ENCODE measurements at regions not wholly inside any gene's neighbourhood (a gene's known extent, or its start where the extent isn't known, plus 50 kb on each side); places are given as distances from the start of the nearest gene placed in this dataset.

- no peak for TF ChIP-seq TAF1 (IDR thresholded peaks at IDR 0.05; ENCODE audit: low read depth, low read length)
- TF ChIP-seq POLR2AphosphoS5 (IDR thresholded peaks at IDR 0.05; ENCODE audit: low read depth, low read length), result no peak
- TF ChIP-seq POLR2A (IDR thresholded peaks at IDR 0.05; ENCODE audit: low read depth, low read length), result no peak
These were observed 307.7 kb upstream of the DEFB115 start for GRCh38 chr20:30949761-30950160.
